Endothelial cell of umbilical vein (primary cell): ENCODE measurements at regions not wholly inside any gene's neighbourhood (a gene's known extent, or its start where the extent isn't known, plus 50 kb on each side); places are given as distances from the start of the nearest gene placed in this dataset.

Source experiments
- BruUV-seq: library from RNA; stranded (reverse); fragments of 400-500 nt; replicated peaks from 2 replicates; lab custom pipeline; 2021; lab: Mats Ljungman, UMichigan
- CTCF ChIA-PET: fragments of 300-600, 350-600 bp; sonication (Branson Sonifier 250); formaldehyde crosslinking; loops from one replicate; lab custom pipeline; 2021; ENCODE audit warnings: antibody characterized with exemption, inconsistent platforms; lab: Charles Lee
- POLR2A ChIA-PET: fragments of 300-600, 350-600 bp; sonication (Branson Sonifier 250); formaldehyde crosslinking; loops from one replicate; lab custom pipeline; 2021; ENCODE audit warnings: antibody characterized with exemption, inconsistent platforms; lab: Charles Lee
- DNase-seq: peaks from one replicate; pipeline ENCODE4 v3.0.0-alpha.2; 2011; ENCODE audit warnings: low read depth, low spot score
- FAIRE-seq: peaks from 2 replicates; lab custom pipeline; 2011; peaks lifted over from hg19 to GRCh38; lab: Jason Lieb, UNC
- H2AFZ ChIP-seq: 2 replicates; pipeline ENCODE4 v1.6.0; 2012; ENCODE audit warnings: low read depth, low read length, control low read depth, inconsistent platforms
- H3K27ac ChIP-seq: 2 replicates; pipeline ENCODE4 v1.5.1; 2011; ENCODE audit warnings: low read depth, mild to moderate bottlenecking, control low read depth, low read length, moderate library complexity; ENCODE audit not compliant: insufficient read depth
- H3K27me3 ChIP-seq, 2 experiments: 2 replicates each; pipeline versions ENCODE4 v1.6.0 to v1.6.1; 2011; ENCODE audit warnings: low read length in 2 of 2, mixed read lengths in 1 of 2; ENCODE audit not compliant: control insufficient read depth in 2 of 2, insufficient read depth in 2 of 2
- H3K36me3 ChIP-seq, 2 experiments: 2 replicates in 1 of 2; 3 replicates in 1 of 2; pipeline ENCODE4 v1.5.1; 2011; ENCODE audit warnings: low read length in 2 of 2, mild to moderate bottlenecking in 1 of 2, moderate library complexity in 1 of 2; ENCODE audit not compliant: control insufficient read depth in 2 of 2, insufficient read depth in 2 of 2; ENCODE audit errors: extremely low read depth in 1 of 2
- H3K4me1 ChIP-seq: 3 replicates; pipeline ENCODE4 v1.5.1; 2011; ENCODE audit warnings: mild to moderate bottlenecking, low read length; ENCODE audit not compliant: control insufficient read depth, insufficient read depth; ENCODE audit errors: extremely low read depth
- H3K4me2 ChIP-seq: 2 replicates; pipeline ENCODE4 v1.6.1; 2011; ENCODE audit warnings: low read length, control low read depth, mixed read lengths; ENCODE audit not compliant: insufficient read depth
- H3K4me3 ChIP-seq, 3 experiments: fragments of 200-600 bp in 1 of 3; sonication (generic), shearing (Covaris generic) in 1 of 3; replicated peaks in 1 of 3; 2 replicates each; pipeline ENCODE4 v1.5.1; 2011 to 2016; ENCODE audit warnings: control low read depth in 3 of 3, low read length in 3 of 3, mild to moderate bottlenecking in 2 of 3, inconsistent platforms in 1 of 3, low read depth in 1 of 3, moderate library complexity in 1 of 3; ENCODE audit not compliant: insufficient read depth in 1 of 3
- H3K79me2 ChIP-seq: 2 replicates; pipeline ENCODE4 v1.6.0; 2012; ENCODE audit warnings: low read length, inconsistent platforms; ENCODE audit not compliant: control insufficient read depth, insufficient read depth
- H3K9ac ChIP-seq: replicated peaks from 2 replicates; pipeline ENCODE3; 2011; ENCODE audit warnings: low read length, control low read depth; ENCODE audit not compliant: insufficient read depth; ENCODE audit errors: extremely low read depth
- H3K9me1 ChIP-seq: replicated peaks from 3 replicates; pipeline ENCODE4 v1.6.0; 2011; ENCODE audit warnings: mild to moderate bottlenecking, low read length; ENCODE audit not compliant: control insufficient read depth, insufficient read depth; ENCODE audit errors: extremely low read depth
- H3K9me3 ChIP-seq: replicated peaks from 2 replicates; pipeline ENCODE4 v1.5.1; 2012; ENCODE audit warnings: low read length, inconsistent platforms; ENCODE audit not compliant: control insufficient read depth, insufficient read depth
- H4K20me1 ChIP-seq: replicated peaks from 2 replicates; pipeline ENCODE3; 2011; ENCODE audit warnings: mild to moderate bottlenecking, low read length; ENCODE audit not compliant: control insufficient read depth, insufficient read depth; ENCODE audit errors: extremely low read depth
- CTCF ChIP-seq, 2 donors: IDR thresholded peaks; 1 replicate in 1 of 2; 2 replicates in 1 of 2; pipeline ENCODE4 v1.5.1; 2011; ENCODE audit warnings: low read length in 2 of 2, mild to moderate bottlenecking in 2 of 2, moderate library complexity in 2 of 2, control low read depth in 1 of 2, inconsistent platforms in 1 of 2, low read depth in 1 of 2; ENCODE audit not compliant: insufficient read depth in 1 of 2; ENCODE audit errors: extremely low read depth in 1 of 2
- EZH2 ChIP-seq: IDR thresholded peaks from 2 replicates; pipeline ENCODE4 v1.6.1; 2012; ENCODE audit warnings: borderline replicate concordance, low read depth, mild to moderate bottlenecking, moderate library complexity, low read length, inconsistent platforms; ENCODE audit not compliant: severe bottlenecking
- FOS ChIP-seq: IDR thresholded peaks from 2 replicates; pipeline ENCODE4 v1.6.1; 2011; ENCODE audit warnings: mild to moderate bottlenecking, low read length, moderate library complexity, borderline replicate concordance; ENCODE audit not compliant: insufficient read depth
- GATA2 ChIP-seq: IDR thresholded peaks from 2 replicates; pipeline ENCODE4 v1.7.0; 2011; ENCODE audit warnings: low read depth, mild to moderate bottlenecking, moderate library complexity, mixed read lengths, low read length; ENCODE audit not compliant: insufficient read length, insufficient read depth
- JUN ChIP-seq: IDR thresholded peaks from 2 replicates; pipeline ENCODE4 v1.6.1; 2011; ENCODE audit warnings: borderline replicate concordance, low read depth; ENCODE audit not compliant: insufficient read length, insufficient read depth
- MYC ChIP-seq: IDR thresholded peaks from one replicate; pipeline ENCODE4 v1.6.1; 2011; ENCODE audit warnings: mild to moderate bottlenecking, low read depth, low read length
- POLR2A ChIP-seq: IDR thresholded peaks from 2 replicates; pipeline ENCODE4 v1.6.1; 2012; ENCODE audit warnings: low read depth, mild to moderate bottlenecking, control low read depth, low read length
- POLR2AphosphoS5 ChIP-seq: IDR thresholded peaks from 2 replicates; pipeline ENCODE4 v1.6.1; 2012; ENCODE audit warnings: low read depth, mild to moderate bottlenecking, control low read depth, low read length, moderate library complexity; ENCODE audit not compliant: insufficient read depth
- dilution Hi-C: fragments of 300-500 bp; cut with MboI; formaldehyde crosslinking; loops from one replicate; pipeline ENCODE4 v1.15.0; 2019; ENCODE audit warnings: low sequenced_read_pairs; ENCODE audit not compliant: extremely low pct_ligation_motif_present
- intact Hi-C: fragments of 100-400 bp; cut with micrococcal nuclease; formaldehyde crosslinking; loops from one replicate; pipeline ENCODE4 v1.10.0; 2022
- TF ChIP-seq, protein P1 (sequence below): IDR thresholded peaks from 2 replicates; pipeline ENCODE4 v1.6.1; 2011; ENCODE audit not compliant: insufficient read depth, insufficient read length

DNA sequence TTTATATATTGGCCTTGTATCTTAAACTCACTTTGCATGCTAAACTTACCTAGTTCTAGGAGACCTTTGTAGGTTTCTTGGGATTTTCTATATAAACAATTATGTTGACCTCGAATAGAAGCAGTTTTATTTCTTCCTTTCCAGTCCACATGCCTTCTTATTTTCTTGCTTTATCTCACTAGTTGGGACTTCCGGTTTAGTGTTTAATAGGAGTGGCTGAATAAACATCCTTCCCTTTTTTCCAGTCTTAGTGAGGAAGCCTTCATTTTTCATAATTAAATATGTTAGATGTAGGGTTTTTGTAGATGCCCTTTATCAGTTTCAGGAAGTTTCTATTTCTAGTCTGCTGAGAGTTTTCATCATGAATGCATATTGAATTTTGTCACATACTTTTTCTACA, 347.3 kb upstream of the HNRNPA3 start:
- DNase-seq: peak; percentile 37
- H3K79me2 ChIP-seq: no peaks in the 10 kb centered on the region
- H3K27me3 ChIP-seq: no peaks in the 10 kb centered on the region
- no peak overlapping the region for H3K4me2 ChIP-seq
- FAIRE-seq: peak; percentile 35
- BruUV-seq: no TSS peak
- no peak overlapping the region for H3K4me3 ChIP-seq
- intact Hi-C loops (no loop called here), dilution Hi-C loops (no loop called here)
- CTCF ChIA-PET: no interaction called here
- H3K27ac ChIP-seq: no peak overlapping the region
- H3K9me1 ChIP-seq: no peaks in the 10 kb centered on the region
- TF ChIP-seq POLR2AphosphoS5 (no peak), FOS (no peak), POLR2A (no peak), MYC (no peak), GATA2 (no peak), CTCF (IDR thresholded peaks at IDR 0.05; ENCODE audit: extremely low read depth in 1 of 2, insufficient read depth in 1 of 2, low read depth in 1 of 2, low read length in 2 of 2) (no peak), EZH2 (no peak), JUN (no peak)
- TF ChIP-seq, protein P1, sequence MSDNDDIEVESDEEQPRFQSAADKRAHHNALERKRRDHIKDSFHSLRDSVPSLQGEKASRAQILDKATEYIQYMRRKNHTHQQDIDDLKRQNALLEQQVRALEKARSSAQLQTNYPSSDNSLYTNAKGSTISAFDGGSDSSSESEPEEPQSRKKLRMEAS: no peak
- no peaks in the 10 kb centered on the region for H4K20me1 ChIP-seq
- no peak overlapping the region for H2AFZ ChIP-seq
- POLR2A ChIA-PET: no interaction called here
- H3K36me3 ChIP-seq: no peaks in the 10 kb centered on the region
- H3K9me3 ChIP-seq: no peaks in the 10 kb centered on the region
- no peaks in the 10 kb centered on the region for H3K4me1 ChIP-seq
- H3K9ac ChIP-seq: no peak overlapping the region
